Left renal cortex interstitium (tissue), 4 donors: ENCODE measurements at regions not wholly inside any gene's neighbourhood (a gene's known extent, or its start where the extent isn't known, plus 50 kb on each side); places are given as distances from the start of the nearest gene placed in this dataset.

Experiments
- DNase-seq, 4 donors: peaks; one replicate each; pipeline ENCODE4 v3.0.0-alpha.2; 2013; ENCODE audit warnings: low read depth in 4 of 4, low spot score in 2 of 4, missing footprints in 1 of 4

DNA sequence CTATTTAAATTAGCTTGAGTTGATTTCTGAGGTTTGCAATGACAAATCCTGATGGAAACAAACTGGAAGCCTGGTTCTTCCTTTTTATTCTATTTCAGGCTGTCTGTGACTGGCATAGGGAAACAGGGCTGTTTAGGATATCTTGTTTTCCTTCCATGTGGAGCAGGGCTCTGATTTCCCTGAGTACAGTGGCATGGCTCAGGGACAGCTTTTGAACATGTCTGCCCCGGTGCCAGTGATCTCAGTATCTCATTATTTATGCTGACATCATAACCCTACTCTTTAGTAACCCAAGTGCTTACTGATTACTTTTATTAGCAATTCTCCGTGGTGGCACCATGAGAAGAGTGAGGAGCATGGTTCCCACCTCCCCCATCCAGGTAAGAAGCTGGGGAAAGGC, 720.3 kb downstream of the GALR1 start:
- no peak for DNase-seq

DNA sequence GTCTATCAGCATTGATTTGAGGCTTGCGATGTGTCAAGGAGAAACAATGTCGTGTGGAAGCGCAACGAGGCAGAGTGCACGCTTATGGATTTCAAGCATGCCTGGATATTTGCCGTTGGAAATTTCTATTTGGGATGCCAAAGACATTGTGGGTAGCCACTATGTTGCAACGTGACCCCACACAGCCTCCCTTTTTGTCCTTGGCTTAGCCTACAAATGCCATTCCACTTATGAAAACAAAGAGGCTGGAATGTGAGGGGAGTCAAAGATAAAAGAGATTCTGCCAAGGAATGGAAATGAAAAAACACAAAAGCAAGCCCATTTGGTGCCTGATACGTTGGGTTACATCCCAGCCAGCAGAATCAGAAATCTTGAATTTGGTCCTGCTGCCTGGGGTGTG, 721.2 kb downstream of the GALR1 start:
- no peak for DNase-seq

DNA sequence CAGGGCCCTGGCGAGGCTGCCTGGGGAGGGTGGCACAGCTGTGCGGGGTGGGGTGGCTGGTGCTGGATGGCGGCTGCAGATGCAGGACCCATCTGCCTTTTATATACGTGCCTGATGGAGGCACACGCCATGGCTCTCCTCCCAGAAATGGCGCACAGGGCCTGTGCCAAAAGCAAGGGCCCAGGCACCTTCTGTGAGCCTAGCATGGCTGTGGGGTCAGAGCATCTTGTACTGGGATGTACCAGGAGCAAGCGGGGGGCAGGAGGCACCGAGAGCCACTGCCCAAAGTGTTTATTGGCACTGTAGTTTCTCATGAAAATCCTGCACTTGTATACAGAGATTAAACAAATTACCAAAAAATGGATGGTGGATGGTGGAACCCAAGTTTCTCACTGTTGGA, 724.1 kb downstream of the GALR1 start:
- no peak for DNase-seq

DNA sequence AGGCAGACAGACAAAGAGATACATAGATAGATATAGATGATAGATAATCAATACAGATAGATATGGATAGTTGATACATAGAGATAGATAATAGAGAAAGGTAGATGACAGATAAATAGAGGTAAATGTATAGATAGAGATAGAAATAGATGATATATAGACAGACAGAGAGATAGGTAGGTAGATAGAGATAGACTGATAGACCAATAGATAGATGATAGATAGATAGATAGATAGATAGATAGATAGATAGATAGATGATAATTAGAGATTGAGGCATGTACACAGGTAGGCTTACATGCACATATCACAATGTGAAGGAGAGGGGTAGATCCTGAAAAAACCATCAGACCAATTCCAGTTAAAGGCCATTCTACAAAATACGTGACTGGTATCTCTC, 724.7 kb downstream of the GALR1 start:
- DNase-seq, result no peak

DNA sequence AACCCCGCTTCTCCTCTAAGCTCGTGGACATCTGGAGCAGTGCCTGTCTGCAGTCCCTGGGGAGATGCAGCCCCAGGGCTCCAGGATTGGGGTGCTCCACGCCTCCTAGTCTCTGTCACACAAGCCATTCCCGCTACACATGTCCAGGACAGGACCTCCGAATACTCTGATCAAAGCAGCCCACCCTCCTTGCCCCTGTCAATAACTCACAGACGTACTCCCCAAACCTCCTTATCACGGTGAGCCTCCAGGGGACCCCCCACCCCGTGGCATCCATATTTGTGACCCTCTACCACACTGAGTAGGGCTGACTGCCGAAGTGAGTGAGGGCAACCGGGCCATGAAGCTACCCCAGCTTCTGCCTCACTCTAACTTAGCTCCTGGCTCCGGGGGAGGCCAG, 727.7 kb downstream of the GALR1 start:
- DNase-seq, result no peak

DNA sequence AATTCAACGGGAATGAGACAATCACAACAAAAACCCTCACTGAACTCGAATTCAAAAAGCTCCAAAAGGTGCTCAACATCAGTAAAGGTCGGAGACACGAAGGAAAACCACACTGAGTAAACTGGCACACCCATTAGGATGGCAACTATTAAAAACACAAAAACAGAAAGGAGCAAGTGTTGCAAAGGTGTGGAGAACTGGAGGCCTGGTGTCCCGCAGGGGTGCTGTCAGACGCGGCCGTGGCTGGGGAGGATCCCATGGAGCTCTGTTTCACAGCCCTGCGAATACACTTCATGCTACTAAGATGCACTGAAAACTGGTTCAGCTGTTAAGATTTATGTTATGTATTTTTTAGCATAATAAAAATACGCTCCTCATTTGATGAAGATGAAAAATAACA, 730.6 kb downstream of the GALR1 start:
- DNase-seq, result no peak

DNA sequence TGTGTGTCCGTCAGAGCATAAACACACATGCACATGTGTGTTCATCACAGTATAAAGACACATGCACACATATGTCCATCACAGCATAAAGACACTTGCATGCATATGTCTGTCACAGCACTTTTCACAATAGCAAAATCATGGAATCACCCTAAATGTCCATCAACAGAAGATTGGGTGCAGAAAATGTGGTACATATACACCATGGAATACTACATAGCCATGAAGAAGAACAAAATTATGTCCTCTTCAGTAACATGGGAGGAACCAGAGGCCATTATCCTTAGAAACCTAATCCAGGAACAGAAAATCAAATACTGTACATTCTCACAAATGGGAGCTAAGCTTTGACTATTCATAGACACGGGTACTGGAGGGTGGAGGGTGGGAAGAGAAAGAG, 732.2 kb downstream of the GALR1 start:
- DNase-seq, result no peak

DNA sequence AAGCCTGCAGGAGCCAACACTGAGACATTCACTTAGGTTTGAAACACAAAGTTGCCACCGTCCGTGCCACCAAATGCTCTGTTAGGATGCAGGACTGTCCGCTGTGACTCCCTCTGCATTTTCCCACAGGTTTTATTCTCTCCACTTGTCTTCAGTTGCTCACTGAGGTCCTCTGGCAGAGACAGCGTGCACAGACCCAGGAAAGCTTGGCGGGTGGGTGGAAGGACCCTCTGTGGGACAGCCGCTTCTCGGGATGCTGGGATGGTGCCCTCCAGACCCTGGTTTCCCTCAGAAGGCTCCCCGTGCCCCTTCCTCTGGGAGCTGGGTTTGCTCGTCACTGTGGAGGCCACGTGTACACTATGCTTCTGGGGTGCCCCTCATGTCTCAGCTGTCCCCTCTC, 733.6 kb downstream of the GALR1 start:
- no peak for DNase-seq

DNA sequence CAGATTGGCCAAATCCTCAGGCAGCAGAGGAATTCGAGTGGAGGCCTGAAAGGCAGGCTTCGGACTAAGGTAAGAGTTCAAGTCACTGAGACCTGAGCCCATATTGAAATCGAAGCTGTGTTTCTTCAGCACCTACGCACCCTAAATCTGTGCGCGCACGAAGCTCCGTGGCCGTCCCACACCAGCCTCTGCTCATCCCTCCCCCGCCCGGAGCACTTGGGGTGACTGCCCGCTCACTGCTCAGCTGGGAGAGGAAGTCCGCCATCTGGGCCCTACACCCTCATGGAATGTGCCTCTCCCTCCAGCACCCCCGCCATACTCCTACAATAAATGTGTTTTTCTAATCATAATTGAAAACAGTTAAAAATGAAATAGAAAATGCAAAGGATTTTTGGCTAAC, 734.5 kb downstream of the GALR1 start:
- no peak for DNase-seq

DNA sequence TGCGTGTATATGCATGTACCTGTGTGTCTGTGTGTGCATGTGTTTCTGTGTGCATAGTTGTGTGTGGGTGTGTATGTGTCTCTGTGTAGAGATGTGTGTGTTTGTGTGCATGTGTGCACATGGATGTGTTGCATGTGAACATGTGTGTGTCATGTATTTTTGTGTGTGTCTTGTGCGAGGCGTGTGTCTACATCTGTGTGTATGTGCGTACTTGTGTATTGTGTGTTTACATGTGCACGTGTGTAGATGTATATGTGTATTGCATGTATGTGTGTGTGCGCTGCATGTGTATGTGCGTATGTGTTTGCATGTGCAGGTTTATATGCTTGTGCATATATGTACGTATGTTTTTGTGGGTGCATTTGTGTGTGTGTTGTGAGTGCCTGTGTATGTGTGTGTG, 735.2 kb downstream of the GALR1 start:
- DNase-seq, result no peak

DNA sequence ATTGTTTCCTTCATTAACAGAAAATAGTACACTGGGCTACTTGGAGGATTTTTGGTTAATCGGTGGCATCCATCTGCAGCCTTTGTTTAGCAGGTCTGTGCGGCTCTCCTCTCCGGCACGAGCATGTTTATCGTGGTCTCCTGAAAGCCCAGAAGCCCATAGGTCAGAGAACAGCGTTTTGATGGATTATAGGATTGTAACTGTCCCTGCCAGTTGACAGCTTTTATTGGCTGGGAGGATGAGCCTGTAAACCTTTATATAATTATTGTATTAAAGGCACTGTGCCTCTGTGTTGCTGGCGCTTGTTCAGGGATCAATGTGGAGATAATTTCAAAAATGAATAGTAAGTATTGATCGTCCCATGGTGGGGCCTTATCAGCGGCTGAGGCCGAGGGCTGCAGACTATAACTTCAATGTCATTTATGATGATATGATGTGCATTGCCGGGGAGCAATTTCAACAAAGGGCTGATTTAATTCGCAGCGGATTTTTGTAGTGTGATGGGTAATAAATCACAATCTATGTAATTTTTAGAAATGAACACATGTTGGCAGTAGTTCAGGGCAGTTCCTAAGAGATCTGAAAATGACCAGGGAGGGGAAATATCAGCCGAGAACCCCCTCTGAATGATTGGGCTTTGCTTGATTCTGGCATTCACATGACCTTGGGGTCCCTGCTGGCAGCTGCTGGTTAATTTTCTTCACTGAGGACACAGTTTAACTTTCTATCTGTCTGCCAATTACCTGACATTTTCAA, 736.1 kb downstream of the GALR1 start:
- DNase-seq, result no peak

DNA sequence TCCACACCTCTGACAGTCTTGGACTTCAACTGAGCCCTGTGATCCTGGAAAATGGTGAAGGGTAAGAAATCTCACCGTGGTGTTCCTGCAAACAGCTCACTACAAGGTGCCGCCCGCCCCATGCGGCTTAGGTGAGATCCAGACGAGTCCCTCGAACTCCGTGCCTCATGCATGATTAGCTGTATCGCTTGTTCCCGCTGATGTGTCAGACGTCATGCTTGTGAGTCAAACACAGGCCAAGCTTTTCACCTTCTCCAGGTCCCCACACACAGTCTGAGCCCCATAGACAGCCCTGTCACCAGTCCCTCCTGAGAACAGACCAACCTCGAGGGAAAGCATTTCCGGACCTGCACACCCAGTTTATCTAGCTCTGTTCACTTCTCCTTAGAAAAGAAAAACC, 740.5 kb downstream of the GALR1 start:
- DNase-seq, result no peak

DNA sequence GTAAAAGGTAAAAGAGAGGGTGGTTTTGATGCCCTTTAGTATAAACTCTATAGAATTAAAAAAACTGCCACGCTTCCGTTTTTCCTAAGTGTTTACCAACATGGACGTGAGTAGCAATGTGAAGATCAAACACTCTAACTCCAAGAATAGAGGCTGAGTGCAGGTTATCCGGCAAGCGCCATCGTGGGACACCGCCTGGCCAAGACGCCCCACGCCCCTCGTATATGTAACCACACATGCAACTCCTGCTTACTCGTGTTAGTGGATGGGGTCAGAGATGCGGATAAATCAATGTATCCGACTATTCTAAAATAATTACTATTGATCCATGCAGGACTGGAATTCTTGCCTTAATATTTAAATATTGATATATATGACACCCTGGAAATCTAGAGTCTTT, 741.3 kb downstream of the GALR1 start:
- no peak for DNase-seq

DNA sequence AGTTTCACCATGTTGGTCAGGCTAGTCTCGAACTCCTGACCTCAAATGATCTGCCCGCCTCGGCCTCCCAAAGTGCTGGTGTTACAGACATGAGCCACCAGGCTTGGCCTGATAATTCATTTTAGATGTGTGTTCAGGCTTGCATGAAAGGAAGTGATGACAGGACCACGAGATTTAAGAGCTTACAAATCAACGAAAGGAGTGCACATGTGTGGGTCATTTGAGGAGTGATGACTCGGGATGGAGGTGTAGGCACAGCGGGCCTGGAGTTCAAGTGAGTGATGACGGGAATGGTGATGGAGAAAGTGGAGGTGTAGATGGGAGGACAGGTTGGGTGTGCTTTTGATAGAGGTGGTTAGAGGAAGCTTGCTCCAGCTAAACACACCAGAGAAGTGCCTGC, 742.4 kb downstream of the GALR1 start:
- DNase-seq, result no peak

DNA sequence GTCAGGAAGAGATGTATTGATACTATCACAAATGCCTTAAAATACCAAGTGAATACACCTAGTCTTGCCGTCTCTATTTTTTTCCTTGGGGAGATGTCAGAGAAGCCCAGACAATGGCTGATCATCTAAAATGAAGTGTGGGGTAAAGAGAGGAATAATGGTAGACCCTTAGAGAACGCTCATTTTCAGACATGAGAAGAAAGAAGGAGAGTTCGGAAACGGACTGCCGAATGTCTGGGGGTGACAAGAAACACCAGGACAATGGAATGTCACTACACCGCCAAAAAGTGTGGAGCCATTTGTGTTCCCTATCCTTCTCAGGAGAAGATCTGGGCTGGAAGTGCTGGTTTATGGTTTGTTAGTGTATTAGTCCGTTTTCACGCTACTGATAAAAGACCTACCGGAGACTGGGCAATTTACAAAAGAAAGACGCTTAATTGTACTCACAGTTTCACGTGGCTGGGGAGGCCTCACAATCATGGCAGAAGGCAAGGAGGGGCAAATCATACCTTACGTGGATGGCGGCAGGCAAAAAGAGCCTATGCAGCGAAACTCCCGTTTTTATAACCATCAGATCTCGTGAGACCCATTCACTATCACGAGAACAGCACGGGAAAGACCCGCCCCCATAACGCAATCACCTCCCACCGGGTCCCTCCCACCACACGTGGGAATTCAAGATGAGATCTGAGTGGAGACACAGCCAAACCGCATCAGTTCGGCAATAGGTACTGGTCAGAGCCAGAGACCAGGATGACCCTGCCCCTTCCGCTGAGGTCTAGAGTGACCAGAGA, 743.7 kb downstream of the GALR1 start:
- no peak for DNase-seq

DNA sequence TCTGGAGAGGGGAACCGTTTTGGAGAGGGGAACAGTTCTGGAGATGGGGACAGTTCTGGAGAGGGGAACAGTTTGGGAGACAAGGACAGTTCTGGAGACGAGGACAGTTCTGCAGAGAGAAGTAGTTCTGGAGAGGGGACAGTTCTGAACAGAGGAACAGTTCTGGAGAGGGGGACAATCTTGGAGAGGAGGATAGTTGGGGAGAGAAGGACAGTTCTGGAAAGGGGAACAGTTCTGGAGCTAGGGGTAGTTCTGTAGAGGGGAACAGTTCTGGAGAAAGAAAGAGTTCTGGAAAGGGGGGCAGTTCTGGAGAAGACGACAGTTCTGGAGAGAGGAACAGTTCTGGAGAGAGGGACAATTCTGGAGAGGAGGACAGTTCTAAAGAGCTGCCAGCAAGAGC, 745.9 kb downstream of the GALR1 start:
- no peak for DNase-seq

DNA sequence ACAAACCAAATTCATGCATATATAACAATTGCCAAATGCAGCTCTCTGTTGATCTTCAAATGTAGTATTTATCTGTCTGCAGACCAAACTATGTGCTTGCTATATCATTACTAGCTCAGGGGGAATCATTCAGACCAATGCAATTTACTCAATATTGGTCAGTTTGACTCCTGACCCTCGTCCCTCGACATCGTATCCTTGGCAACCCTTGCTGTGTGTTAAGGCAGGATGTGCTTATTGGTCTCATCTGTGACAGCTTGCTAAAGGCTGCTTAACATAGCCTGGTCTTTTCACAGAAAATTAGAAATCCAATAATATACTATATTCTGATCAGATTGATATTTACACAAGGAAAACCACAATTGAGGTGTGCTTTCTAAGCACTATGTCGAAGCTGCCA, 747.1 kb downstream of the GALR1 start:
- no peak for DNase-seq

DNA sequence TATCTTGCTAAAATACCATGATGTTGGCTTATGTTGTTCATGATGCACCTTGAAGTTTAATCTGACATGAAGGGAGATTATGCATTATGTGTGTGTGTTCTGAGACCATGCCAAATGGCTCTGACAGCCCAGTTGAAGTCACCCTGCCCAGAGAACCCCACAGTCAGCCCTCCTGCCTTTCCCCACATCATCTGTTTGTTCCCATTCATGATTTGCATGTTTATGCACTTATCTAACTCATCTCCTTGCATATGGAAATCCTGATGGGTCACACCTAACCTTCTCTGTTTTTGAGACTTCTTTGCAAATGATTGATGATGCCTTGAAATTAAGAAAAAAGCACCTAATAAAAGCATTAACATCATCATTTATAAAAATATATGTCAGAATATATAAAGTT, 752.2 kb downstream of the GALR1 start:
- DNase-seq, result no peak

DNA sequence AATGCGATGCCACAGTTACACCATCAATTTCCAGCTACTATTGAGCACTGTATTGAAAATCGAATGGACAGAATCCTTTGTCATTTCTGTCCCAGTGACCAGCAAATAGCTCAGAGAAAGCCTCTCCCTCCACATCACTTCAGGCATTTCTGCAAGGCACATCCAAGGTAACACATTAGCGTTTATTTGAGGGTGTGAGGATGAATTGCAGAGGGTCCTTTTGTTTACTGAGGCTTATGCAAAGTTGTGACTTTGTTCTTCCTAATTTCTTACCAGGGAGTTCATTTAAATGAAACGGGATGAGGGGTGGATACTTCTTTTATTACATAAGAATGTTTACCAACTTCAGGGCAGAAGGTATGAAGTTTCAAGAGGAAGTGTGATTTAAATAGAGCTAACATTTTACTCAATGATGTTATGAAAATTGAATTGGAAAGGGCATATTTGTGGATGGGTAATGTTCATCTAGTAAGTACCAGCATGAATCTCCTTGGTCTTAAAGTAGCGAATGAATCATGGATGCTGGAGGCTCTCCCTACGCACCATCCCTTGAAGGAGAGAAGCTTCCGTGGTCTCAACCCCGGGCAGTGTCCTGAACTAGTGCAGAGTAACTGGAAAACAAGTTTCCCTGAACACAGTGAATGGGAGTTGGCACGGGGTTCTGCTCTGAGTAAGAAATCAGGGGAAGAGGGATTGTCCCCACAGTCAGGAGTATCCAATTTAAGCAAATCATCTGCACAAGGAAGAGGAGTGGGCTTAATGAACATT, 756.5 kb downstream of the GALR1 start:
- DNase-seq, result no peak

DNA sequence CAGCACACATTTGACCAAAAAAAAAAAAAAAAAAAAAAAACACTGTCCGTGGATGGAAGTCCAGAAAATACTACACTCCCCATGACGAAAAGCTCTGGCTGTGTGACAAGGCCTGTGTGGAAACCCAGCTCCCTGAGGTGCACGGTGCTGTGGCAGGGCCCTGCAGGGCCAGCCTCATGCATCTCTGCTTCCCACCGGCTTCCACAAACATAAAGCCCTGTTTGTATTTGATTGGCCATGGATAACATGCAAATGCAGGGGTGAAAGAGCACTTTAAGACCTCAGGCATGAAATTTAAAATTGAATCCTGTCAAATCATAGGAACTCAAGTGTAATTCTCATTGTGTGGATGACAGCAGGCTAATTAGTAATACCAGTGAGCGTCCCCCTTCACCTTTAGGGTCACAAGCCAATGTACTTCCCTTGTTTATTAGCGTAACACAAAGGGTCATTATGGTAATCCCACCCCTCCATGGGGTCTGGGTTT, 757.2 kb downstream of the GALR1 start:
- no peak for DNase-seq

DNA sequence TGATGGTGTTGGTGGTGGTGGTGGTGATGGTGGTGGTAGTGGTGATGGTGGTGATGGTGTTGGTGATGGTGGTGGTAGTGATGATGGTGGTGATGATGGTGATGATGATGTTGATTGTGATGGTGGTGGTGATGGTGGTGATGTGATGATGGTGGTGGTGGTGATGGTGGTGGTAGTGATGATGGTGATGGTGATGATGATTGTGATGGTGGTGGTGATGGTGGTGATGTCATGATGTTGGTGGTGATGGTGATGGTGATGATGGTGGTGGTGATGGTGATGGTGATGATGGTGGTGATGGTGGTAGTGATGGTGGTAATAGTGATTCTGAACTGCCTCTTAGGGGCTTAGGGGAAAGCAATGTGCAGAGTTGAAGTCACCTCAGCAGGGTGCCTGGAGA, 760.7 kb downstream of the GALR1 start:
- DNase-seq, result no peak

DNA sequence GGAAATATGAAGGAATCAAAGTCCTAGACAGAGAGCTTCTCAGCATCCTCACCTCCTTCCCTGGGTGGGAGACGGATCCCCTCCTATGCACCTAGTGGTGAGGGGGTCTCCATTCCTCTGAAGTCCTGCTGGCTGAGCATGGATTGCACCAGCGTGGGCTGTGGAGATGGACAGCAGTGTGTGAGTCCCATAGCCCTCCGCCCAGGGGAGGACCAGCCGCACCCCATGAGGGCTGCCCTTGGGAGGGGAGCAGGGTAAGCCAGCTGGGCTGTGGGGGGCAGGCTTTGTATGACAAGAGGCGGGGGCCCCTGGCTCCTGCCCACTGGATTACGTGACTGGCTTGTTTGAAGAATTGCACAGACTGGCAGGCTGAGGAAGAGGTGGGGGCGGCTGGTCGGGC, 768.2 kb downstream of the GALR1 start:
- DNase-seq, result no peak
